ENCODE measurements at regions not wholly inside any gene's neighbourhood (a gene's known extent, or its start where the extent isn't known, plus 50 kb on each side); places are given as distances from the start of the nearest gene placed in this dataset.
"Not testable (repeated sequence)": the region's sequence is repeated elsewhere in the genome, so short reads cannot be mapped to it uniquely, and the experiment has no call there.

- H3K9me3 ChIP-seq, result no peaks in the 10 kb centered on the region
- no peaks in the 10 kb centered on the region for H3K27me3 ChIP-seq (ENCODE audit: insufficient read depth in 3 of 3, low read length in 2 of 3)
- H3K4me1 ChIP-seq, result peaks cover 14% of the 10 kb centered on the region
- TF ChIP-seq CTCF (IDR thresholded peaks at IDR 0.05), result no peak
- no peaks in the 10 kb centered on the region for H3K36me3 ChIP-seq (ENCODE audit: insufficient read depth in 1 of 2, low read depth in 1 of 2)
- H3K4me3 ChIP-seq, result no peak overlapping the region
- DNase-seq (peak in 1 of 2 donors; percentile 17), ATAC-seq (no peak)
- intact Hi-C loops (cut with DNase I), result no loop called here
- WGBS, 3 donors, result 65 to 77% (median 70%) methylated on average over 11 of the region's 11 CpGs
- H3K27ac ChIP-seq, result no peak overlapping the region
Measured at GRCh38 chr5:136814619-136815378, 449.5 kb upstream of the TRPC7 start.

GRCh38 chr5:136812270-136812669 is 446.9 kb upstream of the TRPC7 start:
- H3K4me3 ChIP-seq; H3K9me3 ChIP-seq; intact Hi-C loops (cut with DNase I); H3K36me3 ChIP-seq (ENCODE audit: insufficient read depth in 1 of 2, low read depth in 1 of 2); H3K27me3 ChIP-seq (ENCODE audit: insufficient read depth in 3 of 3, low read length in 2 of 3); DNase-seq; ATAC-seq: not testable (repeated sequence)
- H3K4me1 ChIP-seq, result peaks cover 16% of the 10 kb centered on the region
- peak overlapping the region; percentile 88 for H3K27ac ChIP-seq
- WGBS, 3 donors, result 87 to 89% (median 88%) methylated on average over 2 of the region's 2 CpGs

- H3K27me3 ChIP-seq (ENCODE audit: insufficient read depth in 3 of 3, low read length in 2 of 3), result no peaks in the 10 kb centered on the region
- 37 to 53% (median 38%) methylated on average over 2 of the region's 2 CpGs for WGBS, 3 donors
- H3K27ac ChIP-seq, result peak overlapping the region; percentile 88
- no peaks in the 10 kb centered on the region for H3K9me3 ChIP-seq
- ATAC-seq (peak; percentile 89 to 94 (median 93)), DNase-seq (peak in 1 of 2 donors; percentile 19)
- TF ChIP-seq CTCF (IDR thresholded peaks at IDR 0.05), result no peak
- intact Hi-C loops (cut with DNase I), result no loop called here
- H3K36me3 ChIP-seq (ENCODE audit: insufficient read depth in 1 of 2, low read depth in 1 of 2), result no peaks in the 10 kb centered on the region
- no peak overlapping the region for H3K4me3 ChIP-seq
- peaks cover 16% of the 10 kb centered on the region for H3K4me1 ChIP-seq
Measured at GRCh38 chr5:136811551-136811950, 446.2 kb upstream of the TRPC7 start.

GRCh38 chr5:136811086-136811485 is 445.7 kb upstream of the TRPC7 start:
- Histone ChIP-seq H3K27me3 (ENCODE audit: insufficient read depth in 3 of 3, low read length in 2 of 3) (no peaks in the 10 kb centered on the region), H3K4me1 (peaks cover 16% of the 10 kb centered on the region), H3K36me3 (ENCODE audit: insufficient read depth in 1 of 2, low read depth in 1 of 2) (no peaks in the 10 kb centered on the region), H3K9me3 (no peaks in the 10 kb centered on the region), H3K27ac (peak overlapping the region; percentile 88), H3K4me3 (no peak overlapping the region)
- ATAC-seq (no peak), DNase-seq (no peak)
- WGBS, 3 donors, result 23 to 42% (median 32%) methylated on average over 3 of the region's 3 CpGs
- intact Hi-C loops (cut with DNase I), result no loop called here
- no peak for TF ChIP-seq CTCF (IDR thresholded peaks at IDR 0.05)

- Histone ChIP-seq H3K27me3 (ENCODE audit: insufficient read depth in 3 of 3, low read length in 2 of 3) (no peaks in the 10 kb centered on the region), H3K4me3 (no peak overlapping the region), H3K36me3 (ENCODE audit: insufficient read depth in 1 of 2, low read depth in 1 of 2) (no peaks in the 10 kb centered on the region), H3K4me1 (peaks cover 16% of the 10 kb centered on the region), H3K27ac (peak overlapping the region; percentile 88), H3K9me3 (no peaks in the 10 kb centered on the region)
- peak in 1 of 2 donors; percentile 23 for DNase-seq
- peak; percentile 92 to 97 (median 97) for ATAC-seq
- WGBS, 3 donors, result 15 to 18% (median 18%) methylated on average over 5 of the region's 5 CpGs
- TF ChIP-seq CTCF (IDR thresholded peaks at IDR 0.05), result no peak
- intact Hi-C loops (cut with DNase I), result no loop called here
Measured at GRCh38 chr5:136810261-136810801, 445.0 kb upstream of the TRPC7 start.
